ENCODE measurements at regions not wholly inside any gene's neighbourhood (a gene's known extent, or its start where the extent isn't known, plus 50 kb on each side); places are given as distances from the start of the nearest gene placed in this dataset.

DNA sequence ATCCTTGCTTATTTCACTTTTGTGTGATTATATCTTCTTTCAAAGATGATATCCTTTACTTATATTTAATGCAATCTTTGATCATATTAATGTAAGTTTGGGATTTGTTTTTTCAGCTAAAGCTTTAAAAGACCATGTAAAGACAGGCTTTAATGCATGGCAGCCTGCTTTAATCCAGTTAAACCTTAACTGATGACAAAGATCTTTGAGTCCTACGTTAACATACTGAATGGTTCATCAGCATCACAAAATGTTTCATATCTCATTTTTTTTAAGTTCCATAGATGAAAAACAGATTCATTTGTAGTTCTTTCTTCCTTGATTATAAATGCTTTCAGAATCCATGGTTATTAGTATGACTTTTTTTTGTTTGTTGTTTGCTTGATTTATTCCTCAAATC lies 1102.8 kb downstream of the FSTL5 start:
- TF ChIP-seq, protein P1, sequence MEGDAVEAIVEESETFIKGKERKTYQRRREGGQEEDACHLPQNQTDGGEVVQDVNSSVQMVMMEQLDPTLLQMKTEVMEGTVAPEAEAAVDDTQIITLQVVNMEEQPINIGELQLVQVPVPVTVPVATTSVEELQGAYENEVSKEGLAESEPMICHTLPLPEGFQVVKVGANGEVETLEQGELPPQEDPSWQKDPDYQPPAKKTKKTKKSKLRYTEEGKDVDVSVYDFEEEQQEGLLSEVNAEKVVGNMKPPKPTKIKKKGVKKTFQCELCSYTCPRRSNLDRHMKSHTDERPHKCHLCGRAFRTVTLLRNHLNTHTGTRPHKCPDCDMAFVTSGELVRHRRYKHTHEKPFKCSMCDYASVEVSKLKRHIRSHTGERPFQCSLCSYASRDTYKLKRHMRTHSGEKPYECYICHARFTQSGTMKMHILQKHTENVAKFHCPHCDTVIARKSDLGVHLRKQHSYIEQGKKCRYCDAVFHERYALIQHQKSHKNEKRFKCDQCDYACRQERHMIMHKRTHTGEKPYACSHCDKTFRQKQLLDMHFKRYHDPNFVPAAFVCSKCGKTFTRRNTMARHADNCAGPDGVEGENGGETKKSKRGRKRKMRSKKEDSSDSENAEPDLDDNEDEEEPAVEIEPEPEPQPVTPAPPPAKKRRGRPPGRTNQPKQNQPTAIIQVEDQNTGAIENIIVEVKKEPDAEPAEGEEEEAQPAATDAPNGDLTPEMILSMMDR (IDR thresholded peaks at IDR 0.05) = no peak
- TF ChIP-seq POLR2A (IDR thresholded peaks at IDR 0.05) (no peak), POLR2AphosphoS5 (IDR thresholded peaks at IDR 0.05) (no peak)
